ENCODE measurements at regions not wholly inside any gene's neighbourhood (a gene's known extent, or its start where the extent isn't known, plus 50 kb on each side); places are given as distances from the start of the nearest gene placed in this dataset.
"Not testable (repeated sequence)": the region's sequence is repeated elsewhere in the genome, so short reads cannot be mapped to it uniquely, and the experiment has no call there.

DNA sequence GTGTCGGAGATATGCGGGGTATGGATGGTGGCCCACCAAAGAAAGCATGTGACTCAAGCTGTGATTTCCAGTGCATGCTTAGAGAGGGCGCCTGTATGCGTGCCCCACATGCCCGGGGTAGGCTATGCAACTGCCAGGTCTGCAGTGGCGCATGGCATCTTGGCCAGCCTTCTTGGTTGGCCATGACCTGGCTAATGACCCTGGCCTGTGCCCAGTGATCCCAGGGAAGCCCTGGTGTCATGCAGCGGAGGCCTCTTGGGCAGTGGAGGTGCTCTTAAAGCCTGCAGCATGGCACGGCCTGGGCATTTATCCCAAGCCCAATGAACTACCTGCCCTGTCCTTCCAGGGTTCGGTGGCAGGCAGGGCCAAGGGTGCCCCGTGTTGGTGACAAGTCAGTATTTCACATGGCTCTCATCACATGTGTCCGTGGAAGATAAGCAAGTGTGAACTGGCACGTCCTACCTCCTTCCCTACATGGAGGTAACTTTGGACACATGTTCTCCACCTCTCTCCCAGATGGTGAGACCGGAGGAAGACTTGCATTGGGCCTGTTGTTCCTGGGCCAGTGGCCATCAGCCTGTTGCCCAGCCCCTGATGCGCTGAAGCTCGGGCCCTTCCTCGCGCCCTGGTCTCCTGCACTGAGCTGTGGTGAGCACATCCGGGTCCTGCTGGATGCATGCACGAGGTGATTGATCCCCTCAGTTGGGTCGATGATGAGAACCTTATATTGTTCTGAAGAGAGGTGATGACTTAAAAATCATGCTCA is 192.0 kb downstream of the UBE3A start:
- H3K4me1 Mint-ChIP-seq (ENCODE audit: low read depth): no peaks in the 10 kb centered on the region
- peaks cover 4% of the 10 kb centered on the region for H3K9me3 Mint-ChIP-seq
- H3K4me3 Mint-ChIP-seq: no peak overlapping the region
- no peaks in the 10 kb centered on the region for H3K36me3 Mint-ChIP-seq (ENCODE audit: low read depth)
- DNase-seq: no peak
- no peaks in the 10 kb centered on the region for H3K27me3 Mint-ChIP-seq
- H3K27ac Mint-ChIP-seq: no peak overlapping the region

DNA sequence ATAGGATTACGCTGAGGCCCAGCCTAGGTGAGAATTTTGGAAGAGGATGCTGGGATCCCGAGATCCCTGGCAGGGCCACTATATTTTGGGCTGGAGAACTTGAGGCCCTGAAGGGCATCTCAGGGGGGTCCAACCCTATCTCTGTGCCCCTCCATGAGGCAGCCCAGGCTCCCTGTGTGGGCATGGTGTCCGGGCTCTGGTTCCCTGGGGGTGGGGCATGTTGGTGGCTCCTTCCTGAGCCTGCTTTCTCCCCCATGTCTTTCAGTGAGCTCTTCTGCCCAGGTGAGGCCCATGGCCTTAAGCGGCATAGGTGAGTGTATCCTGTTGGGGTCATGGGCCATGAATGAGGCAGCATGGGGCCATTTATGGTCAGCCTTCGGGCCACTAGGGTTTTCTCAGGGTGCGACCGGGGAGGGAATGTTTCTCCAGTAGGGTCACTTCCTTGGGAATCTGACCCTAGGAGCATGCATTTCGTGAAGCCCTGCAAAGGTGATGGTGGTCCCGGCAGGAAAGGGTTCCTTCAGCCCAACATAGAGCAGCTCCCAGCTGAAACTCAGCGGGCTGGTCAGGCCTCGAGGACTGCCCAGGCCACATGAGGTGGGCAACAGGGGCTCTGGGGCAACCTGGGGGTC is 191.3 kb downstream of the UBE3A start:
- Mint-ChIP-seq H3K27me3 (no peaks in the 10 kb centered on the region), H3K27ac (no peak overlapping the region), H3K4me3 (no peak overlapping the region), H3K4me1 (ENCODE audit: low read depth) (no peaks in the 10 kb centered on the region), H3K9me3 (peaks cover 4% of the 10 kb centered on the region), H3K36me3 (ENCODE audit: low read depth) (no peaks in the 10 kb centered on the region)
- DNase-seq: no peak

DNA sequence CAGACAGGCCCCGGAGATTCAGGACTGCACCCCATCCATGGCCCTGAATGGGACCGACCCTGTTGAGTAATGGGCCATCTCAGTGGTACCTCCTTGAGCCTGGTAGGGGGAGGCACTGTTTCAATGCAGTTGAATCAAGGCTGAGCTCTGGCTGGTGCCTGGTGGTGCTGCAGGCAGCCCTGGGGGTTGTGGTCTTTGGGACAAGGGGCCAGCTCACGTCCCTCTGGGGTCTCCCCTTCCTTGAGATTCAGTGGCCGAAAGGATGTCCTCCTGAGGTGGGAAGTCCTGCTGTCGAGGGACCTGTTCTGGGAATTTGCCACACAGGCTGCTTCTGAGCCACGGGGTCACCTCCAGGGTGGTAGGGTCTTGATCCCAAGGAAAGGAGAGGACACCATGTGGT is 190.7 kb downstream of the UBE3A start:
- not testable (repeated sequence) for H3K4me3 Mint-ChIP-seq; H3K27ac Mint-ChIP-seq; H3K36me3 Mint-ChIP-seq (ENCODE audit: low read depth); H3K9me3 Mint-ChIP-seq; H3K4me1 Mint-ChIP-seq (ENCODE audit: low read depth); H3K27me3 Mint-ChIP-seq
- DNase-seq: peak; percentile 0

DNA sequence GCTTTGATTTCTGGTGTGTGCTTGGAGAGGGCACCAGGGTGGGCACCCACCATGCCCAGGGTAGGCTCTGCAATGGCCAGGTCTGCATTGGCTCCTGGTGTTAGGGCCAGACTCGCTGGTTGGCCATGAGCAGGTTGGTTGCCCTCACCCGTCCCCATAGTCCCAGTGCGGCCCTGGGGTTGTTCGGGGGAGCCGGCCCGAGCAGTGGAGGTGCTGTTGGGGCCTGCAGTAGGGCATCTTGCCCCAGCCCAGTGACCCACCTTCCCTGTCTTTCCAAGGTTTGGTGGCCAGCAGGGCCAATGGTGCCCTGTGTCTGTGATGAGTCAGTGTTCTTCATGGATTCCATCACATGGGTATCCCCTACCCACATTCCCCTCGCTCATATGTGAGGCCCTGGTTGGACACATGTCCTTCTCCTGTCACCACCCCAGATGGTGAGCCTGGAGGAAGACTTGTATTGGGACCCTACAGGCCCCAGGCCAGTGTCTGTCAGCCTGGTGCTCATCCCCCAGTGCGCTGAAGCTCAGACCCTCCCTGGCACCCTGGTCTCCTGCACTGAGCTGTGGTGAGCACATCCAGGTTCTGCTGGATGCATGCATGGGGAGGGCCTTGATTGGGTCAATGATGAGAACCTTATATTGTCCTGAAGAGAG is 190.1 kb downstream of the UBE3A start:
- H3K4me3 Mint-ChIP-seq: no peak overlapping the region
- peaks cover 5% of the 10 kb centered on the region for H3K9me3 Mint-ChIP-seq
- no peak for DNase-seq
- H3K27ac Mint-ChIP-seq: no peak overlapping the region
- H3K4me1 Mint-ChIP-seq (ENCODE audit: low read depth): no peaks in the 10 kb centered on the region
- no peaks in the 10 kb centered on the region for H3K27me3 Mint-ChIP-seq
- H3K36me3 Mint-ChIP-seq (ENCODE audit: low read depth): no peaks in the 10 kb centered on the region

DNA sequence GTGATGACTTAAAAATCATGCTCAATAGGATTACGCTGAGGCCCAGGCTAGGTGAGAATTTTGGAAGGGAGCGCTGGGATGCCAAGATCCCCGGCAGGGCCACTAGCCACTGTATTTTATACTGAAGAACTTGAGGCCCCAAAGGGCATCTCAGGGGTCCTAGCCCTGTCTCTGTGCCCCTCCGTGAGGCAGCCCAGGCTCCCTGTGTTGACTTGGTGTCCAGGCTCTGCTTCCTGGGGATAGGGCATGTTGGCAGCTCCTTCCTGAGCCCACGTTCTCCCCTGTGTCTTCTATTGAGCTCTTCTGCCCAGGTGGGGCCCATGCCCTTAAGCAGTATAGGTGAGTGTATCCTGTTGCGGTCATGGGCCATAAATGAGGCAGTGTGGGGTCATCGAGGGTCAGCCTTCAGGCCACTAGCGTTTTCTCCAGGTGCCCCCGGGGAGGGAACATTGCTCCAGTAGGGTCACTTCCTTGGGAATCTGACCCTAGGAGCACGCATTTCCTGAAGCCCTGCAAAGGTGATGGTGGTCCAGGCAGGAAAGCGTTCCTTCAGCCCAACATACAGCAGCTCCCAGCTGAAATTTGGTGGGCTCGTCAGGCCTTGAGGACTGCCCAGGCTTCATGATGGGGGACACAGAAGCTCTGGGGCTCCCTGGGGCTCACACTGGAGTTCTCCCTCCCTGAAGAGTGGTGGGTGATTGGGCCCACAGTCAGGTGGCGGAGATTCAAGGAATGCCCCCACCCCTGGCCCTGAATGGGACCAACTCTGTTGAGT is 189.4 kb downstream of the UBE3A start:
- H3K4me3 Mint-ChIP-seq: no peak overlapping the region
- H3K27me3 Mint-ChIP-seq: no peaks in the 10 kb centered on the region
- DNase-seq: no peak
- H3K36me3 Mint-ChIP-seq (ENCODE audit: low read depth): no peaks in the 10 kb centered on the region
- no peak overlapping the region for H3K27ac Mint-ChIP-seq
- no peaks in the 10 kb centered on the region for H3K4me1 Mint-ChIP-seq (ENCODE audit: low read depth)
- peaks cover 11% of the 10 kb centered on the region for H3K9me3 Mint-ChIP-seq

DNA sequence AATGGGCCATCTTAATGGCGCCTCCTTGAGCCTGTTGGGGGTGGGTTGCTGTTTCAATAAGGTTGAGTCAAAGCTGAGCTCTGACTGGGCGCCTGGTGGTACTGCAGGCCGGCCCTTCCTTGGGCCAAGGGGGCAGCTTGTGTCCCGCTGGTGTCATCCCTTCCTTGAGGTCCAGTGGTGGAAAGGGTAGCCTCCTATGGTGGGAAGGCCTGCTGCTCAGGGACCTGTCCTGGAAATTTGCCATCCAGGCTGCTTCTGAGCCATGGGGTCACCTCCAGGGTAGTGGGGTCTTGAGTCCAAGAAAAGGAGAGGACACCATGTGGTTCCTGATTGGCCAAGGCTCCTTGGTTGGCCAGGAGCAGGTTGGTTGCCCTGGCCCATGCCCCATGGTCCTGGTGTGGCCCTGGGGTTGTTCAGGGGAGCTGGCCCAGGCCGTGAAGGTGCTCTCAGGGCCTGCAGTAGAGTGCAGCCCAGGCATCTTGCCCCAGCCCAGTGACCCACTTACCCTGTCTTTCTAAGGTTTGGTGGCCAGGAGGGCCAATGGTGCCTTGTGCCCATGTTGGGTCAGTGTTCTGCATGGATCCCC is 188.7 kb downstream of the UBE3A start:
- H3K27ac Mint-ChIP-seq: no peak overlapping the region
- no peak for DNase-seq
- H3K27me3 Mint-ChIP-seq: no peaks in the 10 kb centered on the region
- peaks cover 14% of the 10 kb centered on the region for H3K9me3 Mint-ChIP-seq
- no peaks in the 10 kb centered on the region for H3K4me1 Mint-ChIP-seq (ENCODE audit: low read depth)
- H3K36me3 Mint-ChIP-seq (ENCODE audit: low read depth): peaks cover 2% of the 10 kb centered on the region
- H3K4me3 Mint-ChIP-seq: no peak overlapping the region

DNA sequence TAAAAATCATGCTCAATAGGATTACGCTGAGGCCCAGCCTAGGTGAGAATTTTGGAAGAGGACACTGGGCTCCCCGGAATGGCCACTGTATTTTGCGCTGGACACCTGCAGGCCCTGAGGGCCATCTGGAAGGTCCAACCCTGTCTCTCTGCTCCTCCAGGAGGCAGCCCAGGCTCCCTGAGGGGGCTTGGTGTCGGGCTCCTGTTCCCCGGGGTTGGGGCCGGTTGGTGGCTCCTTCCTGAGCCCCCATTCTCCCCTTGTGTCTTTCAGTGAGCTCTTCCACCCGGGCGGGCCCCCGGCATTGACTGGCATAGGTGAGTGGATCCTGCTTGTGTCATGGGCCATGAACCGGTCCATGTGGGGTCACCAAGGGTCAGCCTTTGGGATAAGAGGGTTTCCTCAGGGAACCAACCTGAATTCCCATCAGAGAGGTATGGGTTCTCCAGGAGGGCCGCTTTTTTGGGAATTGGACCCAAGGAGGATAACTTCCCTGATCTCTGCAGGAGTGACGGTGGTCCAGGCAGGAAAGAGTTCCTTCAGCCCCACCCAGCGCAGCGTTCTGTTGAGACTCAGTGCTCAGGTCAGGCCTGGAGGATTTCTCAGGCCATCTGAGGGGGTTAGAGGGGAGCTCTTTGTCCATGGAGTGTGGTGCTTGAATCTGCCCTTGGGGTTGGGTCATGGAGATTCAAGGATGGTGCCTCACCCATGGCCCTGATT is 187.8 kb downstream of the UBE3A start:
- no peak for DNase-seq
- Mint-ChIP-seq H3K36me3 (ENCODE audit: low read depth) (peaks cover 2% of the 10 kb centered on the region), H3K4me1 (ENCODE audit: low read depth) (no peaks in the 10 kb centered on the region), H3K27me3 (no peaks in the 10 kb centered on the region), H3K4me3 (no peak overlapping the region), H3K27ac (no peak overlapping the region), H3K9me3 (peaks cover 15% of the 10 kb centered on the region)

DNA sequence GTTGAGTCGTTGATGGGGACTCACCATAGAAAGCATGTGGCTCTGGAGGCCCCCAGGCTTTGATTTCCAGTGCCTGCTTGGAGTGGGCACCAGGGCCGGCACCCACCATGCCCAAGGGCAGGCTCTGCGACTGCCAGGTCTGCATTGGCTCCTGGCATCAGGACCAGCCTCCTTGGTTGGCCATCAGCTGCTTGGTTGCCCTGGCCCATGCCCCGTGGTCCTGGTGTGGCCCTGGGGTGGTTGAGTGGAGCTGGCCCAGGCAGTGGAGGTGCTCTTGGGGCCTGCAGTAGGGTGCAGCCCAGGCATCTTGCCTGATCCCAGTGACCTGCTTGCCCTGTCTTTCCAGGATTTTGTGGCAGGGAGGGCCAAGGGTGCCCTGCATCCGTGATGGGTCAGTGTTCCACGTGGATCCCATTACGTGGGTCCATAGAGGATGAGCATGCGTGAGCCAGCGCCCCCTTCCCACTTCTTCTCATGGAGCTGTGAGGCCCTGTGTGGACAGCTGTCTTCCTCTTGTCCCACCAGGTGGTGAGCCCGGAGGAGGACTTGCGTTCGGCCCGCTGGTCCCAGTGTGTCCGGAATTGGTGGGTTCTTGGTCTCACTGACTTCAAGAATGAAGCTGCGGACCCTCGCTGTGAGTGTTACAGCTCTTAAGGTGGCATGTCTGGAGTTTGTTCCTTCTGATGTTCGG is 187.0 kb downstream of the UBE3A start:
- peaks cover 19% of the 10 kb centered on the region for H3K9me3 Mint-ChIP-seq
- H3K4me1 Mint-ChIP-seq (ENCODE audit: low read depth): no peaks in the 10 kb centered on the region
- no peak overlapping the region for H3K27ac Mint-ChIP-seq
- H3K27me3 Mint-ChIP-seq: no peaks in the 10 kb centered on the region
- H3K36me3 Mint-ChIP-seq (ENCODE audit: low read depth): peaks cover 2% of the 10 kb centered on the region
- DNase-seq: no peak
- H3K4me3 Mint-ChIP-seq: no peak overlapping the region

DNA sequence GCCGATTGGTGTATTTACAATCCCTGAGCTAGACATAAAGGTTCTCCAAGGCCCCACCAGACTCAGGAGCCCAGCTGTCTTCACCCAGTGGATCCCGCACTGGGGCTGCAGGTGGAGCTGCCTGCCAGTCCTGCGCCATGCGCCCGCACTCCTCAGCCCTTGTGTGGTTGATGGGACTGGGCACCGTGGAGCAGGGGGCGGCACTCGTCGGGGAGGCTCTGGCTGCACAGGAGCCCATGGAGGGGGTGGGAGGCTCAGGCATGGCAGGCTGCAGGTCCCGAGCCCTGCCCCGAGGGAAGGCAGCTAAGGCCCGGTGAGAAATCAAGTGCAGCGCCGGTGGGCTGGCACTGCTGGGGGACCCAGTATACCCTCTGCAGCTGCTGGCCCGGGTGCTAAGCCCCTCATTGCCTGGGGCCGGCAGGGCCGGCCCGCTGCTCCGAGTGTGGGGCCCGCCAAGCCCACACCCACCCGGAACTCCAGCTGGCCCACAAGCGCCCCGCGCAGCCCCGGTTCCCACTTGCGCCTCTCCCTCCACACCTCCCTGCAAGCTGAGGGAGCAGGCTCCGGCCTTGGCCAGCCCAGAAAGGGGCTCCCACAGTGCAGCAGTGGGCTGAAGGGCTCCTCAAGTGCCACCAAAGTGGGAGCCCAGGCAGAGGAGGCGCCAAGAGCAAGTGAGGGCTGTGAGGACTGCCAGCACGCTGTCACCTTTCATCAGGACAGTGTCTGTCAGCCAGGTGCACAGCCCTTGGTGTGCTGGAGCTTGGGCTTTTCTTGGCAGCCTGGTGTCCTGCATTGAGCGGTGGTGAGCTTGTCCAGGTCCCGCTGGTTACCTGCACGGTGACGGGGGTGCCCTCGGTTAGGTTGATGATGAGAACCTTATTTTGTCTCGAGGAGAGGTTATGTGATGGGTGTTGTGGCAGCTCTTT is 185.5 kb downstream of the UBE3A start:
- H3K27me3 Mint-ChIP-seq; DNase-seq; H3K4me1 Mint-ChIP-seq (ENCODE audit: low read depth); H3K4me3 Mint-ChIP-seq; H3K27ac Mint-ChIP-seq; H3K36me3 Mint-ChIP-seq (ENCODE audit: low read depth): not testable (repeated sequence)
- peaks cover 28% of the 10 kb centered on the region for H3K9me3 Mint-ChIP-seq

DNA sequence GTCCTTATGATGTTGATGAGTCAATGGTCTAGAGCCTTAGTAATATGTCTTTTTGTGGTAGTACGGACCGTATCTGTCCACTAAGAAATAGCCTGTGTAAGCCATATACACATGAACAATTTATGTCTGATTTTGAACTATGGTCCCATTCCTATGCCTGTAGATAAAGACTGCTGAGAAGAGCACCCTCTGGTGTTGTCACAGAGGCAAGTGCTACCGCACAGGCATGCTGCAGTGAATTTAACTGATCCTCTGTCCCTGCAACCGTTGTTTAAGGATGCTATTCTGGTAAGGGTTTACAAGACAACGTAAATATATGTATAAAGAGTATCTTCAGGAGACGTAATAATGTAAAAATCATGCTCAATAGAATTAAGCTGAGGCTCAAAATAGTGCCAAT is 170.7 kb downstream of the UBE3A start:
- Mint-ChIP-seq H3K27me3 (no peaks in the 10 kb centered on the region), H3K27ac (no peak overlapping the region), H3K9me3 (peaks cover 9% of the 10 kb centered on the region), H3K4me3 (no peak overlapping the region), H3K4me1 (ENCODE audit: low read depth) (no peaks in the 10 kb centered on the region), H3K36me3 (ENCODE audit: low read depth) (no peaks in the 10 kb centered on the region)
- no peak for DNase-seq
